Stomach smooth muscle (tissue), 2 donors: ENCODE measurements at regions not wholly inside any gene's neighbourhood (a gene's known extent, or its start where the extent isn't known, plus 50 kb on each side); places are given as distances from the start of the nearest gene placed in this dataset.
A peak's percentile ranks its signal among the peaks of the same experiment; 100 is the strongest.
"Not testable (repeated sequence)": the region's sequence is repeated elsewhere in the genome, so short reads cannot be mapped to it uniquely, and the experiment has no call there.

Experiments
- H3K27ac ChIP-seq: one replicate; pipeline ENCODE4 v1.7.0; 2013; ENCODE audit warnings: mild to moderate bottlenecking, low read length, inconsistent platforms
- H3K27me3 ChIP-seq, 2 donors: one replicate each; pipeline ENCODE4 v1.7.0; 2013; ENCODE audit warnings: low read length in 2 of 2; ENCODE audit not compliant: insufficient read depth in 2 of 2, control insufficient read depth in 1 of 2
- H3K36me3 ChIP-seq, 2 donors: one replicate each; pipeline ENCODE4 v1.7.0; 2013; ENCODE audit warnings: low read length in 2 of 2; ENCODE audit not compliant: control insufficient read depth in 2 of 2, insufficient read depth in 2 of 2
- H3K4me1 ChIP-seq: one replicate; pipeline ENCODE4 v1.7.0; 2013; ENCODE audit warnings: low read length; ENCODE audit not compliant: control insufficient read depth, insufficient read depth
- H3K4me3 ChIP-seq, 2 donors: one replicate each; pipeline ENCODE4 v1.7.0; 2013; ENCODE audit warnings: low read length in 2 of 2
- H3K9ac ChIP-seq, 2 donors: one replicate each; pipeline ENCODE4 v1.7.0; 2013; ENCODE audit warnings: low read length in 2 of 2, mild to moderate bottlenecking in 1 of 2
- H3K9me3 ChIP-seq, 2 donors: one replicate each; pipeline ENCODE4 v1.7.0; 2013; ENCODE audit warnings: low read length in 2 of 2; ENCODE audit not compliant: control insufficient read depth in 2 of 2
- donor health status: healthy.
- donor health status: Pancreatic carcinoma.

DNA sequence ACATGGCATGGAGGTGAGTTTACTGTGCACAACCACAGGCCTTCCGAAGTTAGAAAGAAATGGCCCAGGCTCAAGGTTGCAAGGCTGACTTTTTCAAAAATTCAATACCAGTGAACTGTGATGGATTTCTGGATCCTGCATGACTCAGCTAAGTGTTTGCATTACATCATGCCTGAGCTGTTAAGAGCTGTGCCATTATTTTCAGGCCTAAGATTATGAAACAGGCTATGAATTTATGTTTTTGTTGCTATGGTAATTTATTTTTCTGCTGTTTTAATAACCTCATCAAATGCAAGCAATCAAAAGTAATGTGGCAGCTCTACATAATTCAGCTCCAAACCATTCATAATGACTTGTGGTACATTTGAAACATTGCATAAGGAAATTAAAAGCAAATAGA, 457.7 kb upstream of the TMEM132C start:
- Histone ChIP-seq H3K4me3 (no peak overlapping the region), H3K36me3 (no peaks in the 10 kb centered on the region), H3K9ac (no peak overlapping the region), H3K27me3 (no peaks in the 10 kb centered on the region), H3K9me3 (no peaks in the 10 kb centered on the region), H3K27ac (peak overlapping the region; percentile 12), H3K4me1 (peaks cover 6% of the 10 kb centered on the region)

DNA sequence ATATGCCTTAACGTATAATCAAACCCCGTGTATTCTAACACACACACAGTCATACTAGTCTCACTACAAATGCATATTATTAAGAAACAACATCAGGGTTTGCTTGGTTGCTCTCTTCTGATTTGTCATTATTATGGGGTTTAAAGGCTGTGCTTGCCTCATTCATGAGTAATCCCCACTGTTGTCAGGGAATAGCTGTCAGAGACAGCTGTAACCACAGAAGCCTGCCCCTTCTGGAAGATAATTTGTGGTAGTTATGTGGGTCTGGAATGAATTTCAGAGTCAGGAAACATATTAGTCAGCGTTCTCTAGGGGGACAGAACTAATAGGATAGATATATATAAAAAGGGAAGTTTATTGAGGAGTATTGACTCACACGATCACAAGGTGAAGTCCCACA, 456.9 kb upstream of the TMEM132C start:
- H3K9me3 ChIP-seq, result no peaks in the 10 kb centered on the region

DNA sequence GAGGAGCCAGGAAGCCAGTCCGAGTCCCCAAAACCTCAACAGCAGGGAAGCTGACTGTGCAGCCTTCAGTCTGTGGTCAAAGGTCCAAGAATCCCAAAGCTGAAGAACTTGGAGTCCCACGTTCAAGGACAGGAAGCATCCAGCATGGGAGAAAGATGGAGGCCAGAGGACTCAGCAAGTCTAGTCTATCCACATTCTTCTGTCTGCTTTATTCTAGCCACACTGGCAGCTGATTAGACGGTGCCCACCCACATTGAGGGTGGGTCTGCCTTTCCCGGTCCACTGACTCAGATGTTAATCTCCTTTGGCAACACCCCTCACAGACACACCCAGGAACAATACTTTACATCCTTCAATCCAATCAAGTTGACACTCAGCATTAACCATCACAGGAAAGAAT, 456.5 kb upstream of the TMEM132C start:
- not testable (repeated sequence) for H3K27me3 ChIP-seq, H3K4me1 ChIP-seq, H3K36me3 ChIP-seq, H3K27ac ChIP-seq, H3K9ac ChIP-seq, H3K4me3 ChIP-seq, H3K9me3 ChIP-seq

More for the DNA sequence above, 456.9 kb upstream of the TMEM132C start:
- H3K27me3 ChIP-seq, result no peaks in the 10 kb centered on the region
- H3K4me1 ChIP-seq, result peaks cover 6% of the 10 kb centered on the region
- no peak overlapping the region for H3K9ac ChIP-seq
- no peak overlapping the region for H3K4me3 ChIP-seq
- no peaks in the 10 kb centered on the region for H3K36me3 ChIP-seq
- H3K27ac ChIP-seq, result no peak overlapping the region

DNA sequence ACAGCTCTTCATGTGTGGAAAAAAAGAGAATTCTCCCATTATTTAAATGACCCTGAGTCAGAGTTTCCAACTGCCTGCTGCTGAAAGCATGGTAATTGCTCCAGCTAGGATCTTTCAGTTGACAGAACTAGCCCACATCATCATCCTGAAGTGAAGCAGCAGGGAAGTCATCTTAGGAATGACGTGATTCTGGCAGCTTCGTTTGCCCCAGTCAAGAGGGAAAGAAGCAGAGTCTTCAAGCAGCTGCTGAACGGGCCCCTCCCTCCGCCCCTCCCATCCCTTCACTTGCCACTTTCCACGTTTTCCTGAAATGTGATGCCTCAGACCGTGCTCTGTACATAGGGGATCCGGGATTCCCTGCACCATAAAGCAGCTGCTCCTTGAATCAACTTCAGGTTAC, 455.0 kb upstream of the TMEM132C start:
- Histone ChIP-seq H3K36me3 (no peaks in the 10 kb centered on the region), H3K27ac (no peak overlapping the region), H3K9me3 (peaks cover 0 to 5% of the 10 kb centered on the region in 2 donors), H3K4me1 (peaks cover 6% of the 10 kb centered on the region), H3K4me3 (no peak overlapping the region), H3K9ac (no peak overlapping the region), H3K27me3 (no peaks in the 10 kb centered on the region)

DNA sequence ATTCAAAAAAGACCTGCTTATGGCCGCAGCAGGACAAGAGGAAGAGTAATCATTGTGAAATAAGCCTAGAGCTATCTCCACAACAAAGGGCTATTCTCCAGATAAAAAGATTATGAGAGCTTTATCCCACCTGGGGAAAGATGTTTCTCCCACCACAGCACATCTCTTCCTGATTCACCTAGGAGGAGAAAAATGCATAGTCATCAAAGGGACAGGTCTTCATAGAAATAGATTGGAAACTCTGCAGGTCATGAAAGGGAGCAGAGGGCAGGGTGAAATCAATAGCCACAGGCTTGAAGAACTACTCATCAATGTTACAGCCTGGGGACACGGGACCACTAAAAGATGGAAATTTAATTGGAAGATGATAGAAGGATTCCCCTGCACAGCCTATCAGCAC, 453.8 kb upstream of the TMEM132C start:
- Histone ChIP-seq H3K9me3 (peaks cover 0 to 5% of the 10 kb centered on the region in 2 donors), H3K36me3 (no peaks in the 10 kb centered on the region), H3K27me3 (no peaks in the 10 kb centered on the region), H3K27ac (no peak overlapping the region), H3K4me1 (peaks cover 6% of the 10 kb centered on the region), H3K9ac (no peak overlapping the region), H3K4me3 (no peak overlapping the region)

DNA sequence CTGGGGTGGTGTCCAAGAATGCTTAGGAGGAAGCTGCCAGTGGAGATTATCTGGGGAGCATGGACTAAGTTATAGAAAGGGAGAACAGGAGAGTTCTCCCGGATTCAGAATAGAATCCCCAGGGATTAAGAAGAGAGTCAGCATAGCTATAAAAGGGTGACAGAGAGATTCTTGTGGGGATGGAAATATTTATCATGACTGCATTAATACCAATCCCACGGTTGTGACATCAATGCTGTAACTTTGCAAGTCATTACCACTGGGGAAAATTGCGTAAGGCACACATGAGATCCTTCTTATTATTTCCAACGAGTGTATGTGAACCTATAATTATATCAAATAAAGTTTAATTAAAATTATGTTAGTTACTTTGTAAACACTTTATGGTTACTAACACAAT, 447.9 kb upstream of the TMEM132C start:
- Histone ChIP-seq H3K27me3 (no peaks in the 10 kb centered on the region), H3K4me1 (peaks cover 3% of the 10 kb centered on the region), H3K9ac (no peak overlapping the region), H3K4me3 (no peak overlapping the region), H3K9me3 (peaks cover 0 to 5% of the 10 kb centered on the region in 2 donors), H3K27ac (no peak overlapping the region), H3K36me3 (no peaks in the 10 kb centered on the region)

DNA sequence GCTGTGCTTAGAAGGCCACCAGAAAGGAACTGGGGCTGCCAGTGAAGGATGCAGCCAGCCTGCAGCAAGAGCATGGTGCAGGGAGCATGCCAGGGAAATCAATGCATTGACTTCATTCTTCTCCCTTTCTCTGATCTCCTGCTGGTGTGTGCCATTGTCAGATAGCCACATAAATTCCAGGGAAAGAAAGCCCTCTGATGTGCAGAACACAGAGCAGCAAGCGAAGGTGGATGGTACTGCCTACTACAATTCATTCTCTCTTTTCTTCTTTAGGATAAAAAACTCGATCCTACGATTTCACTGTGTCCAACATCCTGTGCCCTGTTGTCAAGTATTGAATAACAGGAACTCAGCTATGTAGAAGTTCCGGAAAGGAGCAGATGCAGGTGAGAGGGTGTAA, 446.7 kb upstream of the TMEM132C start:
- H3K27me3 ChIP-seq, result no peaks in the 10 kb centered on the region
- H3K9ac ChIP-seq, result no peak overlapping the region
- H3K4me3 ChIP-seq, result no peak overlapping the region
- H3K27ac ChIP-seq, result no peak overlapping the region
- no peaks in the 10 kb centered on the region for H3K36me3 ChIP-seq
- H3K9me3 ChIP-seq, result peaks cover 0 to 5% of the 10 kb centered on the region in 2 donors
- peaks cover 3% of the 10 kb centered on the region for H3K4me1 ChIP-seq

DNA sequence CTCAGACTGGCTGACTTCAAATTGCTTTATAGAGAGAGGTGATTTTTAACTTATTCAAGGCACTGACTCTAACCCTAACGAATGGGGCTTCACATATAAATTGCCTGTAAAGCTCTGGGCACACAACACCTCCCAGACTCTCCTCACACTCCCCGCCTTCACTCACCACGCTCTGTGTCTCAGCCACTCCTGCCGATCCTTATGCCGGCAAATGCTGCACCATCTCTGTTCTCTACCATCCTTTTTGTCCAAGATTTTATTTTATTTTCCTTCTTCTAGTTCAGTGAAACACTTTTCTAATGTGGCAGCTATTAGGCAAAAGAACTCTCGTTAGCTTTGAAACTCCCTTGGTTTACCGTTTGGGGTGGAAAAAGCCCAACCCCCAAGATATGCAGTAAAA, 446.1 kb upstream of the TMEM132C start:
- Histone ChIP-seq H3K4me3 (no peak overlapping the region), H3K27me3 (no peaks in the 10 kb centered on the region), H3K9me3 (peaks cover 0 to 3% of the 10 kb centered on the region in 2 donors)

DNA sequence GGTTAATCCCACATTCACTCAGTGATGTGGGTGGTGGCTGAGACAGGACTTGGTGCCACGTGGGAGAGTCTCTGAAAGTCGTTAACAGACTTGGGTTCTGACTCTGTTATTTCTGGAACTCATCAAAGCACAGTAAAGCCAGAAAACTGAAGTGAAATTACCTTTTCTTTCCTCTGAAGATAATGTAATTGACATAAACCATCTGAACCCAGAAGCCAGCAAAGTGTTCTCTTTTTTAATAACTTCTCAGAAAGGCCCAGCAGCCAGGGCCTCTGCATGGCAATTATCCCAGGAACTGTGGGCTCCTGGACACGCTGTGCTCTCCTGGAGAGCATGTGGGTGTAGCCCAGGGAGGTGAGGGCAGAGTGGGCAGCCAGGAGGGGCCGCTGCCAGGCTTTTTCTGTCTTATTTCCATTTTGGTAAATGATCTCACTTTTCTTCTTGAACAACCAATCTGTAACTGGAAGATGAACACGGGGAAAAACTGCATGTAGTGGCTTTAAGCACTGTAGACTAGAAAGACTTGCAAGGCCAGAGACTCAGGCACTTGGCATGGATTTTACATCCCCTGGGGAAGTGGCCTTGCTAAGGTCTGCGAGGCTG, 444.1 kb upstream of the TMEM132C start:
- H3K27ac ChIP-seq, result peak overlapping the region; percentile 53
- H3K36me3 ChIP-seq, result no peaks in the 10 kb centered on the region
- H3K4me1 ChIP-seq, result peaks cover 3% of the 10 kb centered on the region
- no peaks in the 10 kb centered on the region for H3K27me3 ChIP-seq
- H3K9ac ChIP-seq, result no peak overlapping the region
- H3K9me3 ChIP-seq, result no peaks in the 10 kb centered on the region
- no peak overlapping the region for H3K4me3 ChIP-seq

More for the DNA sequence above, 446.1 kb upstream of the TMEM132C start:
- Histone ChIP-seq H3K36me3 (no peaks in the 10 kb centered on the region), H3K9ac (no peak overlapping the region), H3K27ac (no peak overlapping the region), H3K4me1 (peaks cover 3% of the 10 kb centered on the region)

DNA sequence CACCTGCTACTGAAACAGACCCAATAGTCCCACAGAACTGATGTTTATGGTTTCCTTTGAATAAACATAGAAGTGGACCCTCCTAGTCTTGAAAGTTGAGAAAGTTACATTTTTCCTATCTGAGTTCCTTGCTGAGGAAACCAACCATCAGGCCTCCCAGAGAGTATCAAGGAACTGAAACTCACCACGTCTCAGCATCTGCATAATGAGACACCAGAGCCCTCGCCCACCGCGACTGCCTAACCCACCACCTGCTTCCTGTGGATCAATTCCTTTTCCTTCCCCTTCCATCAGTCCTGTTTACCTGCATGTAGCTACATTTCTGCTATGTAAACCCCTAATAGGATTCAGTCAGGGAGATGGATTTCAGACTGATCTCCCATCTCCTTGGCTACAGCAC, 443.2 kb upstream of the TMEM132C start:
- Histone ChIP-seq H3K4me1 (peaks cover 3% of the 10 kb centered on the region), H3K4me3 (no peak overlapping the region), H3K27ac (no peak overlapping the region), H3K36me3 (no peaks in the 10 kb centered on the region), H3K9me3 (no peaks in the 10 kb centered on the region), H3K9ac (no peak overlapping the region), H3K27me3 (no peaks in the 10 kb centered on the region)

DNA sequence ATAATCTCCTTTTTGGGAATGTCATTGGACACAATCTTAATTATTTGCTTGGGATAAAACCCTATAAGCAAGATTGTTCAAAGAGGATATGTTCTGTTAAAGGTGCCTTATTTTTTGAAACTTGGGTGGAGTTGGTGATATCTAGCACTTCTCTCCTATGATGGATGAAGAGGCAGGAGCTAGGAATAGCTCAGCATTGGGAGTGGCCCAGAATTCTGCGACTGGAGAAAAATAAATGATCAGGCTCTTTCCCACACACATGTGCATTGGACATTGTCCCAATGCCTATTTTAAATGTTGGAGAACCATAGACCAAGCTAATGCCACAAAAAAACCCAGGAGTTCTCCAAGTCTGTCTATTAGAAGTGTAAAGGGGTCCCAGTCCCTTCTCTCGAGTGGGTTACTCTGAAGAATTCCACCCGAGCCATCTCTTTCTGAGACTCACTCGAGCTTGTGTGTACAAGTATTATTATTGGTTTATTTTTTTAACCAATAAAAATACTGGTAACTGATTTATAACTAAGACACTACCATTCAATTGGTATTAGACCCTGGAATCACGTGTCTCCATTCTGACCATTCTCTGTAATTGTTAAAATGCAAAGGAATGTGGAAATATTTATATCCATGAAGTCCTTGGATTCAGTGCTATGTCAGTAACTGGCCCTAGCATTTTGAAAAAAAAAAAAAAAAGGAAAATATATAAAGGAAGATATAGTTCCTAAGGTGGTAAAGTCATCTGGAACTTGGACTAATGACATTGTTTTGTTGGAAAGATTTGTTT, 437.5 kb upstream of the TMEM132C start:
- H3K4me1 ChIP-seq, result peaks cover 4% of the 10 kb centered on the region
- no peaks in the 10 kb centered on the region for H3K9me3 ChIP-seq
- H3K27me3 ChIP-seq, result no peaks in the 10 kb centered on the region
- H3K36me3 ChIP-seq, result no peaks in the 10 kb centered on the region
- no peak overlapping the region for H3K9ac ChIP-seq
- H3K4me3 ChIP-seq, result no peak overlapping the region
- H3K27ac ChIP-seq, result no peak overlapping the region
